ENCODE measurements at regions not wholly inside any gene's neighbourhood (a gene's known extent, or its start where the extent isn't known, plus 50 kb on each side); places are given as distances from the start of the nearest gene placed in this dataset.
"Not testable (repeated sequence)": the region's sequence is repeated elsewhere in the genome, so short reads cannot be mapped to it uniquely, and the experiment has no call there.

- DNase-seq (no peak), ATAC-seq (no peak)
- H3K9me3 Mint-ChIP-seq: no peaks in the 10 kb centered on the region
- H3K4me1 Mint-ChIP-seq: no peaks in the 10 kb centered on the region
- H3K27me3 Mint-ChIP-seq: peaks cover 3% of the 10 kb centered on the region
- no peak overlapping the region for H3K4me3 Mint-ChIP-seq
- H3K27ac Mint-ChIP-seq: no peak overlapping the region
These were observed 106.0 kb upstream of the MTHFD1L start for GRCh38 chr6:150759483-150759882.

- DNase-seq (no peak), ATAC-seq (no peak)
- peaks cover 9% of the 10 kb centered on the region for H3K27me3 Mint-ChIP-seq
- no peak overlapping the region for H3K4me3 Mint-ChIP-seq
- no peaks in the 10 kb centered on the region for H3K9me3 Mint-ChIP-seq
- H3K4me1 Mint-ChIP-seq: no peaks in the 10 kb centered on the region
- H3K27ac Mint-ChIP-seq: no peak overlapping the region
These were observed 103.7 kb upstream of the MTHFD1L start for GRCh38 chr6:150761771-150762170.

GRCh38 chr6:150764334-150765066 lies 101.0 kb upstream of the MTHFD1L start:
- DNase-seq (no peak), ATAC-seq (no peak)
- no peak overlapping the region for H3K4me3 Mint-ChIP-seq
- no peak overlapping the region for H3K27ac Mint-ChIP-seq
- H3K27me3 Mint-ChIP-seq: peaks cover 9% of the 10 kb centered on the region
- no peaks in the 10 kb centered on the region for H3K9me3 Mint-ChIP-seq
- H3K4me1 Mint-ChIP-seq: no peaks in the 10 kb centered on the region

DNA sequence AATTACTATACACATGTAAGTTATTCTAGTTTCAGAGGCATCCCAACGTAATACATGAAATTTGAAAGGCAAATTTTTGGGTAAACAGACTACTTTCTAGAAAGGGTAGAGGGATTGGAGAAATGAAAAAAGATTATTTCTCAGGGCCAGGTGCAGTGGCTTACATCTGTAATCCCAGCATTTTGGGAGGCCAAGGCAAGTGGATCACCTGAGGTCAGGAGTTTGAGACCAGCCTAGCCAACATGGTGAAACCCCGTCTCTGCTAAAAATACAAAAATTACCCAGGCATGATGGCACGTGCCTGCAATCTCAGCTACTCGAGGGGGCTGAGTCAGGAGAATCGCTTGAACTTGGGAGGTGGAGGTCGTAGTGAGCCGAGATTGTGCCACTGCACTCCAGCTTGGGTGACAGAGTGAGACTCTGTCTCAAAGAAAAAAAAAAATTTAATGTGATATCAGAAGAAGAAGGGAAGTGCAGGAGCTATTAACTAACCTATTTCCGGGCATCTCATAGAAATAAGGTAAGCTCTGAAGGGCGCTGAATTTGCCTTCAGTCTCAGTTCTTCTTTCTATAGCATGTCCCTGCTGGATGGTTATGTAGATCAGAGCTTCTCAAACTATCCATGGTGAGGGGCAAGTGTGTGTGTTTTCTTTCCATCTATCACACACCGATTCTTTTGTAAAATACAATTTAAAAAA lies 100.3 kb upstream of the MTHFD1L start:
- Mint-ChIP-seq H3K27ac (no peak overlapping the region), H3K27me3 (peaks cover 9% of the 10 kb centered on the region), H3K9me3 (no peaks in the 10 kb centered on the region), H3K4me3 (no peak overlapping the region), H3K4me1 (no peaks in the 10 kb centered on the region)
- DNase-seq (no peak), ATAC-seq (no peak)

DNA sequence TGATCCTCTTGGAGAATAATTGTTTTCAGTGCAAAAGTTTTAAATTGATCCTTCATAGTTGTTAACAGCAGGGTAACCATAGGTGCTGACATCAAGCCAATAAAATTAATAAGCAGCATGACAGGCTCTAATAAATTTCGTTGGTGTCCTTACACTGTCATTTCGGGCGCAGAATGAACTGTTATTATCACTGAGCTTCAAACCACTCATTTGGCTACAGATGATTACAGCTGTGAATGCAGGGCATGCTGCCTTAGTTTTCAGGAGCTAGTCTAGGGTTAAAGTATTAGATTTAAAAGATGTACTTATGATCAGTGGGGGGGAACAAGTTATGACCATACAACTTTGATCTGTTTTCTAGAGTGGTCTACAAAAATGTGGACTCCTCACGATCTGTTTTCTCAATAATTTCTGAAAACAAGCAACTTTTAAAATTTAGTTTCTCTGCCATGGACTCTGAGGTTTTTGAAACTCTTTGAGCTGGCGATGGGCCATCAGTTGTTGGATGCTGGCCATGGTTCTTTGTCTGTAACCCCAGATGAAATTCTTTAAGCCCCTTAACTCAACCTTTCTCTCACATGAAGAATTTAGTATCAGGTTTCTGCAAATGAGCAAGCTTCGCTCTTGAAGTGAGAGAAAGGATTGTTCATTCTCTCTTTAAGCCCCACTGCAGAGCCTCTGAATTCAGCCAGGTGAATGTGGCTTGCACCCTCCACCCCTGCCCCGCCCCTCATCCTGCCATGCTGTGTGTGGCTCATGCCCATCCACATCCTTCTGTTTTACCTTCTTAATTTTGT lies 99.1 kb upstream of the MTHFD1L start:
- ATAC-seq (no peak), DNase-seq (no peak)
- H3K27me3 Mint-ChIP-seq: peaks cover 9% of the 10 kb centered on the region
- no peaks in the 10 kb centered on the region for H3K4me1 Mint-ChIP-seq
- no peak overlapping the region for H3K4me3 Mint-ChIP-seq
- no peaks in the 10 kb centered on the region for H3K9me3 Mint-ChIP-seq
- no peak overlapping the region for H3K27ac Mint-ChIP-seq

DNA sequence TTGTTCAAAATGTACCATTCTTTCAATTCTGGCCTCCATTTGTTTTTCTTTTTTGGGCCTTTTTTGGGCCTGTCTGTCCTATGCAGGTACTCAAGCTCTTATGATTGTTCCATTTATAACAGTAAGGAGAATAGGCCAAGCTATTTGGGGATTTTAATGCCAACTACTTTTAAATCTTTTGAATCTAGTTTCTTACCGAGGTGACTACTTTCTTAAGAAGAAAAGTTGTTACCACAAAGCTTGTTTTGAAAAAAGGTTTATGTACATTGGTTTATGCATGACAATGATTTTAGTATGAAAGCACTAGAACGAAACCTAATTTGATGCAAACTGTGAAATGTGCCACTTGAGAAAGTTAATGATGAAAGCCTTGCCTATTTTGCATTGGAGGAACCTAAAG lies 98.3 kb upstream of the MTHFD1L start:
- H3K27ac Mint-ChIP-seq: no peak overlapping the region
- no peak for DNase-seq
- H3K4me3 Mint-ChIP-seq: no peak overlapping the region
- no peak for ATAC-seq
- H3K4me1 Mint-ChIP-seq: no peaks in the 10 kb centered on the region
- peaks cover 9% of the 10 kb centered on the region for H3K27me3 Mint-ChIP-seq
- H3K9me3 Mint-ChIP-seq: no peaks in the 10 kb centered on the region

GRCh38 chr6:150767571-150768018 lies 97.9 kb upstream of the MTHFD1L start:
- no peak for ATAC-seq
- Mint-ChIP-seq H3K27ac (no peak overlapping the region), H3K4me3 (no peak overlapping the region), H3K9me3 (no peaks in the 10 kb centered on the region), H3K4me1 (no peaks in the 10 kb centered on the region), H3K27me3 (peaks cover 9% of the 10 kb centered on the region)
- DNase-seq: no peak

DNA sequence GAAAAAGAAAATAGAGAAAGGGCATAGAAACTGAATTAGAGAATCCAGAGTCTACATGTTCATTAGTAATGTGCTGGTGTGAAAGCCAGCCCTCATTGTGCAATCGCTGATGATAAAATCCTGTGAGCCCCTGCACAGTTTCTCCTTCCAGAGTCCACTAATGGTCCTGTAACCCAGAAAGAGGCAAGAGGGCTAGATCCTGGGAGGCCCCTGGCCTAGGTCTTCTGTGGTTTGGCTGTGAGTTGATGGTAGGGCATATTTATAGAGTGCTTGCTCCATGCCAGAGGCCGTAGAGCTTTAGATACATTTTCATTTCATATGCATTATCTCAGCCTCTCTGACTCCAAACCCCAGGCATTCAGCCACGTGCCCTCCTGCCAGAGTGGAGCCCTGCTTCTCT lies 94.9 kb upstream of the MTHFD1L start:
- Mint-ChIP-seq H3K4me3 (no peak overlapping the region), H3K9me3 (peaks cover 7 to 9% of the 10 kb centered on the region in 2 donors), H3K27ac (no peak overlapping the region), H3K4me1 (peaks cover 6% of the 10 kb centered on the region), H3K27me3 (no peaks in the 10 kb centered on the region)
- no peak for ATAC-seq
- no peak for DNase-seq

- Mint-ChIP-seq H3K4me1 (peaks cover 9% of the 10 kb centered on the region), H3K27me3 (no peaks in the 10 kb centered on the region), H3K4me3 (no peak overlapping the region), H3K27ac (no peak overlapping the region), H3K9me3 (peaks cover 18 to 25% of the 10 kb centered on the region in 2 donors)
- ATAC-seq (no peak), DNase-seq (no peak)
These were observed 91.5 kb upstream of the MTHFD1L start for GRCh38 chr6:150773969-150774368.

- H3K4me1 Mint-ChIP-seq: peaks cover 9% of the 10 kb centered on the region
These were observed 89.9 kb upstream of the MTHFD1L start for GRCh38 chr6:150775415-150776203.

DNA sequence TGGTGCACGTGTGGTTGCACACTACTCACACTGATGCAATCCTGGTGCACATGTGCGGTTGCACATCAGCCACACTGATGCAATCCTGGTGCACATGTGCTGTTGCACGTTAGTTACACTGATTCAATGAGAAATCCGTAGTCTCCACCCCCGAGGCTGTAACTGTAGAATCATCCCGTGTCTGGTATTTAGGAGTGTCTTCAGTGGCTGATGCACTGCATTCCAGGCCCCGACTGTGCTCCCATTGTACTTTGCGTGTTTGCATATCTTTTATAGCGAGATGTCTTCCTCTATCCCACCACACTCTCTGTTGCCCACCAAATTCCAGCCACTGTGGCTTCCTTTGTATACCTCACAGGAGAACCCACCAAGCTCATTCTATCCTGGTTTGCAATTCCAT lies 87.8 kb upstream of the MTHFD1L start:
- Mint-ChIP-seq H3K4me1 (peaks cover 9% of the 10 kb centered on the region), H3K27me3 (no peaks in the 10 kb centered on the region)

More at GRCh38 chr6:150775415-150776203, 89.9 kb upstream of the MTHFD1L start:
- DNase-seq: no peak
- ATAC-seq: no peak
- H3K27me3 Mint-ChIP-seq: no peaks in the 10 kb centered on the region
- H3K9me3 Mint-ChIP-seq: peaks cover 18 to 25% of the 10 kb centered on the region in 2 donors
- H3K27ac Mint-ChIP-seq: no peak overlapping the region
- H3K4me3 Mint-ChIP-seq: no peak overlapping the region

GRCh38 chr6:150783813-150784212 lies 81.7 kb upstream of the MTHFD1L start:
- DNase-seq: no peak

More for the DNA sequence above, 87.8 kb upstream of the MTHFD1L start:
- Mint-ChIP-seq H3K27ac (peak overlapping the region in 1 of 2 donors; percentile 46), H3K4me3 (no peak overlapping the region), H3K9me3 (peaks cover 18 to 25% of the 10 kb centered on the region in 2 donors)
- DNase-seq (no peak), ATAC-seq (no peak)

DNA sequence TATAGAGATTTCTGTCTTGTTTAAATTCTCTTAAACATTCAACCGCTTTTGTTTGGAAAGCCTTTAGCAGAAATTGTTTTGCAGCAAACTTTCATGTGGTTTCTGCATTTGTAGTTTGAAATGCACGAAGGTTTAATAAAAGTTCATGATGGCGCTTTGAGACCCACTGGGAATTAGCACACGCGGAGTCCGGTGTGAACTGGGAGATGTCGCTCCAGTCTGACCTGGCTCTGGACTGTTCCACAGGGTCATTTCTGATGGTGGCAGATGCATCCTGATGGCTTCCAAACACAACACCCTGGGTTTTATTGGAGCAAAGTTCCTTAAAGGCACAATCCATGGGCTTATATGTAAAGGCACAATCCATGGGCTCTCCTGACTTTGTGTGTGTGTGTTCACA lies 78.1 kb upstream of the MTHFD1L start:
- no peaks in the 10 kb centered on the region for H3K27me3 Mint-ChIP-seq
- DNase-seq (no peak), ATAC-seq (no peak)
- no peak overlapping the region for H3K27ac Mint-ChIP-seq
- H3K4me3 Mint-ChIP-seq: no peak overlapping the region
- H3K9me3 Mint-ChIP-seq: no peaks in the 10 kb centered on the region
- no peaks in the 10 kb centered on the region for H3K4me1 Mint-ChIP-seq

More at GRCh38 chr6:150783813-150784212, 81.7 kb upstream of the MTHFD1L start:
- ATAC-seq: no peak
- no peaks in the 10 kb centered on the region for H3K4me1 Mint-ChIP-seq
- no peak overlapping the region for H3K27ac Mint-ChIP-seq
- H3K9me3 Mint-ChIP-seq: no peaks in the 10 kb centered on the region
- H3K4me3 Mint-ChIP-seq: no peak overlapping the region
- H3K27me3 Mint-ChIP-seq: no peaks in the 10 kb centered on the region

DNA sequence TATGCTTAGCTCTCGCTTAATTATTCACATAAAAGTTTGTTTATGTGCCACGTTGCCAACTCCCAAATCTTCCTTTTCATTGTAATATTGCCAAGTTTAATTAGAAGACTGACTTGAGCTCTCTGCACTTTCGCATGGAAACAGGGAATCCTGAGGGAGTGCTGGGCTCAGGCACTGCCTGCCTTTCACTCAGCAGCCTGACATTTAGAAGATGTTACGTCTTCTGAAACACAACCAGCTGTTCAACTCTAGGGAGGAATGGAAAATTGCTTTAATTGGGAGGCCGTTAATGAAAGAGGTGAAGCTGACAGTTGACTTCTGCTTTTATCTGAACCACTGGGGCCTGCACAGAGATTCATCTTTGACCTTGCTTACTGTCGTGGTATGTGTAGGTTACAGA lies 77.4 kb upstream of the MTHFD1L start:
- Mint-ChIP-seq H3K4me3 (no peak overlapping the region), H3K27me3 (no peaks in the 10 kb centered on the region), H3K4me1 (no peaks in the 10 kb centered on the region), H3K9me3 (no peaks in the 10 kb centered on the region), H3K27ac (no peak overlapping the region)
- DNase-seq (no peak), ATAC-seq (no peak)

GRCh38 chr6:150789906-150790305 lies 75.6 kb upstream of the MTHFD1L start:
- not testable (repeated sequence) for H3K4me1 Mint-ChIP-seq, ATAC-seq, H3K4me3 Mint-ChIP-seq, H3K27me3 Mint-ChIP-seq, DNase-seq, H3K9me3 Mint-ChIP-seq, H3K27ac Mint-ChIP-seq

Data from stimulated activated naive CD8-positive, alpha-beta T cell treated with anti-CD3 and anti-CD28 coated beads, Interleukin-15, amount 100 ng/mL, for 72 hours (primary cell).